ENCODE measurements at regions not wholly inside any gene's neighbourhood (a gene's known extent, or its start where the extent isn't known, plus 50 kb on each side); places are given as distances from the start of the nearest gene placed in this dataset.

GRCh38 chr15:24832282-24832681, 122.5 kb upstream of the SNRPN start:
- no peak for TF ChIP-seq YY1 (IDR thresholded peaks at IDR 0.05; ENCODE audit: low read depth, low read length)
- no peak for TF ChIP-seq TEAD4 (IDR thresholded peaks at IDR 0.05; ENCODE audit: low read depth, low read length)
- TF ChIP-seq BRCA1 (IDR thresholded peaks at IDR 0.05; ENCODE audit: low read depth, low read length) = no peak
- no peak for TF ChIP-seq CTCF (IDR thresholded peaks at IDR 0.05; ENCODE audit: control extremely low read depth in 1 of 3, insufficient read depth in 1 of 3, low read depth in 1 of 3, low read length in 3 of 3)
- TF ChIP-seq HDAC2 (IDR thresholded peaks at IDR 0.05; ENCODE audit: borderline replicate concordance in 1 of 2, low read depth in 2 of 2, low read length in 2 of 2) = no peak
- TF ChIP-seq EZH2 (IDR thresholded peaks at IDR 0.05; ENCODE audit: low read depth, low read length, severe bottlenecking) = no peak
- no peak for TF ChIP-seq E2F6 (IDR thresholded peaks at IDR 0.05)
- TF ChIP-seq POLR2A (IDR thresholded peaks at IDR 0.05; ENCODE audit: control extremely low read depth in 1 of 2, low read depth in 2 of 2, low read length in 2 of 2) = no peak
